ENCODE measurements at regions not wholly inside any gene's neighbourhood (a gene's known extent, or its start where the extent isn't known, plus 50 kb on each side); places are given as distances from the start of the nearest gene placed in this dataset.

DNA sequence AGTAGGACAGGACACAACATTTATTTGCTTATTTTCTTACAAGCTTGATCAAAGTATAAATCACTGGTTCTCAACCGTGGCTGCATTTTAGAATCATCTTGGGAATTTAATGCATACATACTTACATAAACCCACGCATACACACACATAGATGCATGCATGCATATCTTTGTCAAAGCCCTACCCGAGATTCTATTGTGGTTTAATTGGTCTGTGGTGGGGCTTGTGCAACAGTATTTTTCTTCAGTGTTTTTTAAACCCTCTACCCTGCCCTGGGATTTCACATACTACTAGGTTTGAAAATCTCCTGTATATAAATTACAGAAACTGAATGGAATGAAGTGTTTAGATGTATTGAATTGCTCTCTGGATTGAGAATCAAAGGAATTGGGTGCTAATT, 1166.2 kb downstream of the MAT2B start:
- FAIRE-seq (no peak), DNase-seq (ENCODE audit: insufficient read length, low spot score) (no peak)
- TF ChIP-seq POLR2A (IDR thresholded peaks at IDR 0.05; ENCODE audit: low read depth, low read length): no peak

DNA sequence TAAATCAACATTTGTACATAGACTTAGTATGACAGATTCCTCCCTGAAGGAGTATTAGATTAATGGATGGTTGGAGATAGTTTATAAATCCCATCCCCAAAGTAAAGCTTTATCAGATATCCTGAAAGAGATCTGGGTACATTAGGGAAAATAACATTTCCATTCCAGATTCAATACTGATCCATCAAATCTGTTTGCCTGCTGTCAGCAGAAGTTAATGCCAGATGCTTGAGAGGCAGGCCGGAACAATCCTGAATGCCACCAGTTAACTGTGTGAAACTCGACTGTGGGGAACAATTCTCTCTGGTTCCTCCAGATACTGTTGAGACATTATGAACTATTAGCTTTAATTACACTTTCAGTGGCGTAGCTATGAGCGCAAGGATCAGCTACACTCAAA, 1166.8 kb downstream of the MAT2B start:
- TF ChIP-seq POLR2A (IDR thresholded peaks at IDR 0.05; ENCODE audit: low read depth, low read length): no peak
- FAIRE-seq: no peak
- DNase-seq (ENCODE audit: insufficient read length, low spot score): no peak

DNA sequence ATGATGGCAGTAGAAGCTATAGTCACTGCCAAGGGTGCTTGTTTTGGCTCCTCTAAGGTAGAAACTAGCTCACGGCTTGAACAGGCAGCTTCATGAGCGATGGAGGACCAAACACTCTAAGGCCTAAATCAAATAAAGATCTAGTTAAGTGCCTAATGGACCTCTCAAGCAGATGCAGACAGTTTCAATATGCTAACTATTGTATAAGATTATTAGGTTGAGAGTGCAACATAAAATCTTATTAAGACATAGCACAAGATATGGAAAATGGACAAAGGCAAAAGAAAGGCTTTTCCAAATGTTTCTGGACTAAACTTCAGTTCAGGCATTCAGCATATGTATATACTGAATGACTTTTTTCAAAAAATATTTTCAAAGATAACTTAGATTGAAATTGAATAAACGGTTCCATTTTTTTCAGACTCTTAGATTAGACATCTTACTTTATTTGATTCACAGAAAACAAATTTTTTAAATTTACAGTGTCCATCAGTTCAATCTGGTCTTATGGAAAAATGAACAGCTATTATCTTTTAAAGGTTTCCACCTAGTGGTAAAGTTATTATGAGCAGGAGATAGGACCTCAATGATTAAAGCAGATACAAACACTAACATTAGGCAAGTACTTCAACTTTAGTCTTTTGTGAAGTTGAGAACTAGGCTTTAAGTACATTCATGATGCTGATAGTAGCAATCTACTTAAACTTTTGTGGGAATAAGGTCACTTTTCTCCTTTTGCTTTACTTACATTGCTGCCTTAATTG, 1167.7 kb downstream of the MAT2B start:
- no peak for FAIRE-seq
- DNase-seq (ENCODE audit: insufficient read length, low spot score): no peak
- TF ChIP-seq POLR2A (IDR thresholded peaks at IDR 0.05; ENCODE audit: low read depth, low read length): no peak

DNA sequence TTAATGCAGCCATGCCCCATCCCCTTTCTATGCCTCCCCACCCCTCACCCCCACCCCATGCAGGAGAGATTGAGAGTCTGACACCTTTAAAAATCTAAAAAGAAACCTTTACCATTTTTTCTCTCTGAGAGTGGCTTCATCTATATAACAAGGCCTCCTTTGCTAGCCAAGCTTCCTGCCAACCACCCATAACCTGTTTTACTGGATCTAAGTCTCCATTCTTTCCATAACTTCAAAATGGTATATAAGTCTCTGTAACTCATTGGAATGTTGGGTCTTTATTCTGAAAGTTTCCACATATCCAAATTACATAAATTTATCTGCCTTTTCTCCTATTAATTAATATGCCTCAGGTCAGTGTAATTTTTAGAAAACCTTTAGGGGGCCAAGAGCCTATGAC, 1174.0 kb downstream of the MAT2B start:
- DNase-seq (ENCODE audit: insufficient read length, low spot score) (no peak), FAIRE-seq (no peak)
- TF ChIP-seq POLR2A (IDR thresholded peaks at IDR 0.05; ENCODE audit: low read depth, low read length): no peak

DNA sequence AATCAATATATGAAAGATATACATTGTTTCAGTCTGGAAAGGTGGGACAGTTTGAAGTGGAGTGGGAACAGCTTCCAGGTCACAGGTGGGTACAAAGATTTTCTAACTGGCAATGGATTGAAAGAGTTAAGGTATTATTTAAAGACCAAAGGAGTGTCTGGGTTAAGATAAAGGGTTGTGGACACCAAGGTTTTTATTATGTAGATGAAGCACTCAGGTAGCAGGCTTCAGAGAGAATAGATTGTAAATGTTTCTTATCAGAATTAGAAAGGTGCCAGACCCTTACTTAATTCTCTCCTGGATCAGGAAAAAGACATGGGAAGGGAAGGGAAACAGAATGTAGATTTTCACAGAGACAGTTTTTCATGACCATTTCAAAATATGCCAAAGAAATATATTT, 1174.8 kb downstream of the MAT2B start:
- FAIRE-seq (no peak), DNase-seq (ENCODE audit: insufficient read length, low spot score) (no peak)
- no peak for TF ChIP-seq POLR2A (IDR thresholded peaks at IDR 0.05; ENCODE audit: low read depth, low read length)

DNA sequence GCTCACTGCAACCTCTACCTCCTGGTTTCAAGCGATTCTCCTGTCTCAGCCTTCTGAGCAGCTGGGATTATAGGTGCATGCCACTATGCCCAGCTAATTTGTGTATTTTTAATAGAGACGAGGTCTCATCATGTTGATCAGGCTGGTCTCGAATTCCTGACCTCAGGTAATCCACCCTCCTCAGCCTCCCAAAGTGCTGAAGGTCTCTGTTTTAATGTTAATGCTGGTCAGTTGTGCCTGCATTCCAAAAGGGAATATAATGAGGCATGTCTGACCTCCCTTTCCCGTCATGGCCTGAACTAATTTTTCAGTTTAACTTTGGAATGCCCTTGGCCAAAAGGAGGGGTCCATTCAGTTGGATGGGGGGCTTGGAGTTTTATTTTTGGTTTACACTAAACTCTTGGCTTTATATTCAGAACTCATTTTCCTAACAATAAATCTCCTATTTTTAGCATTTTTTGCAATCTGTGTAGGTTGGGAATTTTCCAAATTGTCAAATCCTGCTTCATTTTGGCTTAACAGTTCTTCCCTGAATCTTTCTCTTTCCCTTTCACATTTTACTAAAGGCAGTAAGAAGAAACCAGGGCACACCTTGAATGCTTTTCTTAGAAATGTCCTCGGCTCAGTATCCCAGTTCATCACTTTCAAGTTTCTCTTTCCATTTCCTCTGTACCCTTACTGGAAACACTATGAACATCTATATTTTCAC, 1175.5 kb downstream of the MAT2B start:
- FAIRE-seq: no peak
- no peak for TF ChIP-seq POLR2A (IDR thresholded peaks at IDR 0.05; ENCODE audit: low read depth, low read length)
- no peak for DNase-seq (ENCODE audit: insufficient read length, low spot score)

DNA sequence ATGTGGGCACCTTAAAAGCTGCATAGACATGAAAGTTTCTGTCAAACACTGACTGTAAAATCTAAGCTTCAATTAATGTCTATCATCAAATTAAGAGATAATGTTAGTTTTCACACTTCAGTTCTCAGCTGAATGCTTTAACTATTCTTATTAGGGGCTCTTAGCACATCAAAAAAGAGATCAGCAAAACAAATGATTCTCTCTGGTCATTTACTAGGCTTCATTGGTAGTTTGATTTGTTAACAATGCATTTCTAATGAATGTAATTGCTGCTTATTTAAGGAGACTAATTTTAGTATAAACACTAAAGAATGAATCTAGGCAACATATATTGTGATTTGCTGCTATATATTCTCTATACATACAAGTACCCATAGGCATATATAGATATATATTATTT, 1182.0 kb downstream of the MAT2B start:
- DNase-seq (ENCODE audit: insufficient read length, low spot score) (no peak), FAIRE-seq (no peak)
- TF ChIP-seq POLR2A (IDR thresholded peaks at IDR 0.05; ENCODE audit: low read depth, low read length): no peak

DNA sequence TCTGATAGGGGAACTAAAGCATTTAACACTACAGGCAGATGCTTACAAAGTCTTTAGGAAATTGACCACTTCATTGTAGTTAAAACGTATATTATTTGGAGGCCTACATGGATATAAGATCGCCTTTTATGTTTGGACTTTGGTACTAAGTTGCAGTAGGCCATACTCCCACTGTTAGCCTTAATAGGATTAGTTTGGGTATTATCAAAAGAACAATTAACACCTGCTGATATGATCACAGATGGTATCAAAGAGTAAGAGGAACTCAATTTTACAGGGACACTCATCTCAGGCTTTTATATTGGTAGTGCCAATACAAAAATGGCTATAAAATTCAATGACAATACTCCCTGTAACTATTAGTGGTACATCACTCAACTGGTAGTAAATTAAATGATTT, 1183.0 kb downstream of the MAT2B start:
- DNase-seq (ENCODE audit: insufficient read length, low spot score) (no peak), FAIRE-seq (no peak)
- no peak for TF ChIP-seq POLR2A (IDR thresholded peaks at IDR 0.05; ENCODE audit: low read depth, low read length)

DNA sequence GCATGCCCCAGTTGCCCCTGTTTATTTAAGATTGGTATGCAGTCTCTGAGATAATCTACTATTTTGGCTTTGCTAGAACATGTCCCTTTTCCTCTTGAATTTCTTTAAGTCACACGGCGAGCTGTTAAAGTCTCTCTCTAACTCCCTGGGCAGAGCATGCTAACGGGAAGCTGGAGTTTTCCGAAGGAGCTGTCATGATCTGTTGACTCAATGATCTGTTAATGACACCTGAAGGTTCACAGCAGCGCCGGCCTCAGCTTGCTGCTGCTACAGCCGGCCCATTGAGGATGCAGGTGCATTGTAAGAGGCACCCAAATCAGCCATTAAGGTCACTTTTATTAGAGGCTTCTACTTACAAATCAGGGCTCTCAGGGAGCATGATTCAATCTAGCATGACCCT, 1203.4 kb downstream of the MAT2B start:
- DNase-seq (ENCODE audit: insufficient read length, low spot score): no peak
- no peak for TF ChIP-seq POLR2A (IDR thresholded peaks at IDR 0.05; ENCODE audit: low read depth, low read length)
- no peak for FAIRE-seq

DNA sequence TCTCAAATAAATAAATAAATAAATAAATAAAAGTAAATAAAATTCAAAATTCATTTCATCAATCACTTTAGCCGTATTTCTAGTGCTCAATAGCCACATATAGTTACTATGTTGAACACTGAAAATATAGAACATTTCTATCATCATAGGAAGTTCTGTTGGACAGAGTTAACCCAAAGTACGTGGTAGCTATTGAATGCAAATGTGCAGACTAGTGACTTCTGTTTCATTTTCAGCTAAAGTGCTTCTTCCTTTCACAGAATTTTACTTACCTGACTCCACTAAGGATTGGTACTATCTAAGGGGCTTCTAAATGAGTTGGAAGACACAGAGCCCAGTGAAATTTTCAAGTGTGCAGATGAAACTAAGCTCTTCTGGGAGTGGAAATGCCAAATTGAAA, 1208.3 kb downstream of the MAT2B start:
- DNase-seq (ENCODE audit: insufficient read length, low spot score) (no peak), FAIRE-seq (no peak)
- TF ChIP-seq POLR2A (IDR thresholded peaks at IDR 0.05; ENCODE audit: low read depth, low read length): no peak

DNA sequence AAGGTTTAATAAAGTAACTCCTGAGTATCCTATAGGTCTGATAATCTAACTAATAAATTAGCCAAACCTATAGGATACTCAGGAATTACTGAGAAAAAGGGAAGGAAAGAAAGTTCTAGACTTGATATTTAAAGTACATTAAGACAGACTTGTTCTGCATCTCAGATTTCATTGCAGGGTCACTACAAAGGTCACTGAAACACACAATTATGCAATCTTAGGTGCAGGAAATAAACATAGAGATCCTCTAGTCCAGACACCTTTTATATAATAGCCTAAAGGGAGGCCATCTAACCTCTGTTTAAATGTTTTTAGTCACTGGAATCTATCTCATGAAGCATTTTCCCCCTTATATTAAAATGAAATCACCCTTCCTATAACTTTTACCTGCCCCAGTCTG, 1215.7 kb downstream of the MAT2B start:
- FAIRE-seq (no peak), DNase-seq (ENCODE audit: insufficient read length, low spot score) (no peak)
- no peak for TF ChIP-seq POLR2A (IDR thresholded peaks at IDR 0.05; ENCODE audit: low read depth, low read length)

DNA sequence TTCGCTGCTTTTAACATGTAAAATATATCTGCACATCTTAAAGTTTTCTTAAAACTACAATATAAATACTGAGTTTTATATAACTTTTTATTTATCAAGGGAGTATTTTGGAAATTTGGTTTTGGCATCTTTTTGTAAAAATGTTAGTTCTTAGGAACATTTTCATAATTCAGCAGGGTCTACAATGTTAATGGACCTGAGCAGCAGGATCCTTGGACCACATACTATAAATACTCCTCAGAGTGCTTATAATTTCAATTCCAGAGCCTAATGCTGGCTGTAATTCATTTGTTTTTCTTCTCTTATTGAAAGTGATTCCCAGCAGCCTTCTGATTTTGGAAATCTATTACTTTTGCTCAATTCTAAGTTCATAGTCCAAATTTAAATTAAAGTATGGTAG, 1216.2 kb downstream of the MAT2B start:
- FAIRE-seq: no peak
- DNase-seq (ENCODE audit: insufficient read length, low spot score): no peak
- no peak for TF ChIP-seq POLR2A (IDR thresholded peaks at IDR 0.05; ENCODE audit: low read depth, low read length)

DNA sequence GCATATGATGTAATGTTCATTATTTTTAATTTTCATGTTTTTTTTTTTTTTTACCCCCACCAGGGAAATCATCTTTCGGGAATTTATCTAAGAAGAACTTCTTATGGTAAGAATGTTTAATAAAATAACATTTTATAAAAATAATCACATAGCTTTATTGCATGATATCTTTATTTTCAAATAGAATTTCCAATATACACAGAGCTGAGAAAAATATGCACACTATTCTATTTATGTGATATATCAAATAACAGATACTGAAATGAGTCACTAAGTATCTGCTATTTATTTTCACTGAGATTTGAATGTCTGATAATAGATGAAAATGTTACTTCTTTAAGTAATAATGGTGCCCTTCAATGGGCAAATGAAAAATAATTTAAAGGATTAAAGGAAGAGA, 1217.3 kb downstream of the MAT2B start:
- TF ChIP-seq POLR2A (IDR thresholded peaks at IDR 0.05; ENCODE audit: low read depth, low read length): no peak
- FAIRE-seq: no peak
- DNase-seq (ENCODE audit: insufficient read length, low spot score): no peak

DNA sequence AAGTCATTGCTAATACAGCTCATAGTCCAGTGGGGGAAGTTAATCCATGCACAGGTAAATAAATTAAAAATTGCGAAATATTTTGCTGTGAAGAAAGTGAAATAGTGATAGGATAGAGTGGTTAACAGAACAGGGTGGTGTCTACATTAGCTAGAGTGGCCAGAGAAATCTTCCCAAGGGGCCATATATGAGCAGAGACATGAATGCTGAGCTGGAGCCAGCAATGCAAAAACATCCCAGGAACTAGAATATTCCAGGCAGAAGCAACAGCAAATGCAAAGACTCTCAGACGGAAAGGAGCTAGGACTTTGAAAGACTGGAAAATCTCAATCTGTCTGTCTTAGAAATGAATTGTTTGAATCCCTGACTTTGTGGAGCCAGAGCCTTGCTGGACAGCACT, 1221.6 kb downstream of the MAT2B start:
- TF ChIP-seq POLR2A (IDR thresholded peaks at IDR 0.05; ENCODE audit: low read depth, low read length): no peak

DNA sequence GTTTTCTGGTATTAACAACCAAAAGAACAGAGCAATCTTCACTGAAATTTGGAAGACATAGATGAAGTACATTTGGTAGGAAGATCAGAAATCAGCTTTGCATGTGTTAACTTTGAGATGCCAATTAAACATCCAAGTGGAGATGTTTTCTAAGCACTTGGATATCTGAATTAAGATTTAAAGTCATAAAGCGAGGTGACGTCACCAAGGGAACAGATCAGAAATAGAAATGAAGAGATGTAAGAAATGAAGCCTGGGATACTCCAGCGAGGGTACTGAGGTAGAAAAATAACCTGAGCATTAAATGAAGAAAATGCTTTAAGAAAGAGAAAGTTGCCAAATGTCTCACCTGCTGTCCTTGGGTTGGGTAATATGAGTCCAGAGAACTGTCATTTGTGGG, 1223.3 kb downstream of the MAT2B start:
- DNase-seq (ENCODE audit: insufficient read length, low spot score): no peak
- no peak for TF ChIP-seq POLR2A (IDR thresholded peaks at IDR 0.05; ENCODE audit: low read depth, low read length)
- FAIRE-seq: no peak

More for the DNA sequence above, 1221.6 kb downstream of the MAT2B start:
- FAIRE-seq (no peak), DNase-seq (ENCODE audit: insufficient read length, low spot score) (no peak)

All from H54 (cell line).